ENCODE measurements at regions not wholly inside any gene's neighbourhood (a gene's known extent, or its start where the extent isn't known, plus 50 kb on each side); places are given as distances from the start of the nearest gene placed in this dataset.

GRCh38 chr6:153594871-153595270, 444.2 kb upstream of the OPRM1 start:
- Histone ChIP-seq H3K27me3 (no peaks in the 10 kb centered on the region), H3K9me3 (no peaks in the 10 kb centered on the region), H3K36me3 (no peaks in the 10 kb centered on the region), H3K4me1 (no peaks in the 10 kb centered on the region), H3K4me3 (no peak overlapping the region), H3K27ac (no peak overlapping the region)
- intact Hi-C loops (cut with DNase I; ENCODE audit: low total_unique reads) = no loop called here
- no peak for DNase-seq
- TF ChIP-seq CTCF (IDR thresholded peaks at IDR 0.05) (no peak), POLR2A (IDR thresholded peaks at IDR 0.05) (no peak)

- intact Hi-C loops (cut with DNase I; ENCODE audit: low total_unique reads) = no loop called here
- H3K9me3 ChIP-seq = no peaks in the 10 kb centered on the region
Measured at GRCh38 chr6:153591159-153591558, 447.9 kb upstream of the OPRM1 start.

GRCh38 chr6:153590411-153590810, 448.6 kb upstream of the OPRM1 start:
- H3K9me3 ChIP-seq = no peaks in the 10 kb centered on the region
- H3K27me3 ChIP-seq = no peaks in the 10 kb centered on the region
- no peak overlapping the region for H3K4me3 ChIP-seq
- no peak for DNase-seq
- intact Hi-C loops (cut with DNase I; ENCODE audit: low total_unique reads) = no loop called here
- no peaks in the 10 kb centered on the region for H3K36me3 ChIP-seq
- H3K4me1 ChIP-seq = no peaks in the 10 kb centered on the region
- TF ChIP-seq POLR2A (IDR thresholded peaks at IDR 0.05) = no peak
- TF ChIP-seq CTCF (IDR thresholded peaks at IDR 0.05) = no peak
- no peak overlapping the region for H3K27ac ChIP-seq

More at GRCh38 chr6:153591159-153591558, 447.9 kb upstream of the OPRM1 start:
- no peak overlapping the region for H3K27ac ChIP-seq
- DNase-seq = no peak
- no peaks in the 10 kb centered on the region for H3K27me3 ChIP-seq
- H3K36me3 ChIP-seq = no peaks in the 10 kb centered on the region
- no peak overlapping the region for H3K4me3 ChIP-seq
- H3K4me1 ChIP-seq = no peaks in the 10 kb centered on the region
- TF ChIP-seq POLR2A (IDR thresholded peaks at IDR 0.05) = no peak
- no peak for TF ChIP-seq CTCF (IDR thresholded peaks at IDR 0.05)

- no peak overlapping the region for H3K27ac ChIP-seq
- DNase-seq = no peak
- no peaks in the 10 kb centered on the region for H3K4me1 ChIP-seq
- intact Hi-C loops (cut with DNase I; ENCODE audit: low total_unique reads) = no loop called here
- no peaks in the 10 kb centered on the region for H3K9me3 ChIP-seq
- no peaks in the 10 kb centered on the region for H3K36me3 ChIP-seq
- H3K27me3 ChIP-seq = no peaks in the 10 kb centered on the region
- no peak overlapping the region for H3K4me3 ChIP-seq
- TF ChIP-seq CTCF (IDR thresholded peaks at IDR 0.05) (no peak), POLR2A (IDR thresholded peaks at IDR 0.05) (no peak)
Measured at GRCh38 chr6:153588330-153588729, 450.7 kb upstream of the OPRM1 start.

GRCh38 chr6:153583685-153584084, 452.6 kb upstream of the RGS17 start:
- DNase-seq = no peak
- no peak overlapping the region for H3K27ac ChIP-seq
- TF ChIP-seq POLR2A (IDR thresholded peaks at IDR 0.05) (no peak), CTCF (IDR thresholded peaks at IDR 0.05) (no peak)

More at GRCh38 chr6:153583685-153584084, 452.6 kb upstream of the RGS17 start:
- Histone ChIP-seq H3K36me3 (no peaks in the 10 kb centered on the region), H3K4me1 (no peaks in the 10 kb centered on the region), H3K27me3 (no peaks in the 10 kb centered on the region), H3K9me3 (no peaks in the 10 kb centered on the region), H3K4me3 (no peak overlapping the region)
- intact Hi-C loops (cut with DNase I; ENCODE audit: low total_unique reads) = no loop called here
